ENCODE measurements at regions not wholly inside any gene's neighbourhood (a gene's known extent, or its start where the extent isn't known, plus 50 kb on each side); places are given as distances from the start of the nearest gene placed in this dataset.

- TF ChIP-seq, protein P1, sequence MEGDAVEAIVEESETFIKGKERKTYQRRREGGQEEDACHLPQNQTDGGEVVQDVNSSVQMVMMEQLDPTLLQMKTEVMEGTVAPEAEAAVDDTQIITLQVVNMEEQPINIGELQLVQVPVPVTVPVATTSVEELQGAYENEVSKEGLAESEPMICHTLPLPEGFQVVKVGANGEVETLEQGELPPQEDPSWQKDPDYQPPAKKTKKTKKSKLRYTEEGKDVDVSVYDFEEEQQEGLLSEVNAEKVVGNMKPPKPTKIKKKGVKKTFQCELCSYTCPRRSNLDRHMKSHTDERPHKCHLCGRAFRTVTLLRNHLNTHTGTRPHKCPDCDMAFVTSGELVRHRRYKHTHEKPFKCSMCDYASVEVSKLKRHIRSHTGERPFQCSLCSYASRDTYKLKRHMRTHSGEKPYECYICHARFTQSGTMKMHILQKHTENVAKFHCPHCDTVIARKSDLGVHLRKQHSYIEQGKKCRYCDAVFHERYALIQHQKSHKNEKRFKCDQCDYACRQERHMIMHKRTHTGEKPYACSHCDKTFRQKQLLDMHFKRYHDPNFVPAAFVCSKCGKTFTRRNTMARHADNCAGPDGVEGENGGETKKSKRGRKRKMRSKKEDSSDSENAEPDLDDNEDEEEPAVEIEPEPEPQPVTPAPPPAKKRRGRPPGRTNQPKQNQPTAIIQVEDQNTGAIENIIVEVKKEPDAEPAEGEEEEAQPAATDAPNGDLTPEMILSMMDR (IDR thresholded peaks at IDR 0.05), result no peak
- no peak for TF ChIP-seq POLR2A (IDR thresholded peaks at IDR 0.05)
Measured at GRCh38 chr11:47907499-47907898, 59.3 kb upstream of the NUP160 start.

Data from body of pancreas (tissue), 4 donors.